ENCODE measurements at regions not wholly inside any gene's neighbourhood (a gene's known extent, or its start where the extent isn't known, plus 50 kb on each side); places are given as distances from the start of the nearest gene placed in this dataset.

GRCh38 chr14:30002859-30003258 is 75.2 kb upstream of the PRKD1 start:
- TF ChIP-seq POLR2AphosphoS5 (IDR thresholded peaks at IDR 0.05): no peak
- TF ChIP-seq, protein P1, sequence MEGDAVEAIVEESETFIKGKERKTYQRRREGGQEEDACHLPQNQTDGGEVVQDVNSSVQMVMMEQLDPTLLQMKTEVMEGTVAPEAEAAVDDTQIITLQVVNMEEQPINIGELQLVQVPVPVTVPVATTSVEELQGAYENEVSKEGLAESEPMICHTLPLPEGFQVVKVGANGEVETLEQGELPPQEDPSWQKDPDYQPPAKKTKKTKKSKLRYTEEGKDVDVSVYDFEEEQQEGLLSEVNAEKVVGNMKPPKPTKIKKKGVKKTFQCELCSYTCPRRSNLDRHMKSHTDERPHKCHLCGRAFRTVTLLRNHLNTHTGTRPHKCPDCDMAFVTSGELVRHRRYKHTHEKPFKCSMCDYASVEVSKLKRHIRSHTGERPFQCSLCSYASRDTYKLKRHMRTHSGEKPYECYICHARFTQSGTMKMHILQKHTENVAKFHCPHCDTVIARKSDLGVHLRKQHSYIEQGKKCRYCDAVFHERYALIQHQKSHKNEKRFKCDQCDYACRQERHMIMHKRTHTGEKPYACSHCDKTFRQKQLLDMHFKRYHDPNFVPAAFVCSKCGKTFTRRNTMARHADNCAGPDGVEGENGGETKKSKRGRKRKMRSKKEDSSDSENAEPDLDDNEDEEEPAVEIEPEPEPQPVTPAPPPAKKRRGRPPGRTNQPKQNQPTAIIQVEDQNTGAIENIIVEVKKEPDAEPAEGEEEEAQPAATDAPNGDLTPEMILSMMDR (IDR thresholded peaks at IDR 0.05): no peak

All from stomach (tissue), 4 donors.